ENCODE measurements at regions not wholly inside any gene's neighbourhood (a gene's known extent, or its start where the extent isn't known, plus 50 kb on each side); places are given as distances from the start of the nearest gene placed in this dataset.

DNA sequence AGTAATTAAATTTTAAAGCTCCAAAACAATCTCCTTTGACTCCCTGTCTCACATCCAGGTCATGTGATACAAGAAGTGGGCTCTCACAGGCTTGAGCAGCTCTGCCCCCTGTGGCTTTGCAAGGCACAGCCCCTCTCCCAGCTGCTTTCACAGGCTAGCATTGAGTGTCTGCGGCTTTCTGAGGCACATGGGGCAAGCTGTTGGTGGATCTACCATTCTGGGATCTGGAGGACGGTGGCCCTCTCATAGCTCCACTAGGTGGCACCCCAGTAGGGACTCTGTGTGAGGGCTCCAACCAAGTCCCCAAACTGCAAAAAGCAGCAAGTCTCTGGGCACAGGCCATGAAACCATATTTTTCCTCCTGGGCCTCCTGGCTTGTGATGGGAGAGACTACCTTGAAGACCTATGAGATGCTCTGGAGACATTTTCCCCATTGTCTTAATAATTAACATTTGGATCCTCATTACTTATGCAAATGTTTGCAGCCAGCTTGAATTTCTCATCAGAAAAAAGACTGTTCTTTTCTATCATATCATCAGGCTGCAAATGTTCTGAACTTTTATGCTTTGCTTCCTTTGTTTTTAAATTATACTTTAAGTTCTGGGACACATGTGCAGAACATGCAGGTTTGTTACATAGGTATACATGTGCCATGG lies 554.1 kb upstream of the OLFM3 start:
- TF ChIP-seq TAF1 (IDR thresholded peaks at IDR 0.05; ENCODE audit: borderline replicate concordance, low read depth, low read length) (no peak), CHD2 (IDR thresholded peaks at IDR 0.05; ENCODE audit: borderline replicate concordance, low read depth, low read length) (no peak)
